ENCODE measurements at regions not wholly inside any gene's neighbourhood (a gene's known extent, or its start where the extent isn't known, plus 50 kb on each side); places are given as distances from the start of the nearest gene placed in this dataset.

- TF ChIP-seq POLR2A (IDR thresholded peaks at IDR 0.05; ENCODE audit: low read depth, low read length) (no peak), POLR2AphosphoS5 (IDR thresholded peaks at IDR 0.05; ENCODE audit: low read depth, low read length) (no peak), TAF1 (IDR thresholded peaks at IDR 0.05; ENCODE audit: borderline replicate concordance, low read depth, low read length) (no peak)
Observed at GRCh38 chr5:91264311-91265051, 118.6 kb downstream of the ARRDC3 start.
